Breast epithelium (tissue), 3 donors: ENCODE measurements at regions not wholly inside any gene's neighbourhood (a gene's known extent, or its start where the extent isn't known, plus 50 kb on each side); places are given as distances from the start of the nearest gene placed in this dataset.

Experiments
- POLR2AphosphoS5 ChIP-seq, 3 donors: sonication (generic); formaldehyde crosslinking; IDR thresholded peaks; one replicate each; pipeline ENCODE4 v1.6.1; 2017; ENCODE audit warnings: antibody characterized with exemption in 3 of 3
- TF ChIP-seq, protein P1 (sequence below), 3 donors: fragments of 450-650 bp; IDR thresholded peaks; one replicate each; pipeline ENCODE4 v1.5.1; 2016 to 2017; ENCODE audit warnings: antibody characterized with exemption in 3 of 3, mild to moderate bottlenecking in 3 of 3, moderate library complexity in 3 of 3

GRCh38 chr13:19345916-19346422 is 164.3 kb upstream of the TUBA3C start:
- TF ChIP-seq, protein P1, sequence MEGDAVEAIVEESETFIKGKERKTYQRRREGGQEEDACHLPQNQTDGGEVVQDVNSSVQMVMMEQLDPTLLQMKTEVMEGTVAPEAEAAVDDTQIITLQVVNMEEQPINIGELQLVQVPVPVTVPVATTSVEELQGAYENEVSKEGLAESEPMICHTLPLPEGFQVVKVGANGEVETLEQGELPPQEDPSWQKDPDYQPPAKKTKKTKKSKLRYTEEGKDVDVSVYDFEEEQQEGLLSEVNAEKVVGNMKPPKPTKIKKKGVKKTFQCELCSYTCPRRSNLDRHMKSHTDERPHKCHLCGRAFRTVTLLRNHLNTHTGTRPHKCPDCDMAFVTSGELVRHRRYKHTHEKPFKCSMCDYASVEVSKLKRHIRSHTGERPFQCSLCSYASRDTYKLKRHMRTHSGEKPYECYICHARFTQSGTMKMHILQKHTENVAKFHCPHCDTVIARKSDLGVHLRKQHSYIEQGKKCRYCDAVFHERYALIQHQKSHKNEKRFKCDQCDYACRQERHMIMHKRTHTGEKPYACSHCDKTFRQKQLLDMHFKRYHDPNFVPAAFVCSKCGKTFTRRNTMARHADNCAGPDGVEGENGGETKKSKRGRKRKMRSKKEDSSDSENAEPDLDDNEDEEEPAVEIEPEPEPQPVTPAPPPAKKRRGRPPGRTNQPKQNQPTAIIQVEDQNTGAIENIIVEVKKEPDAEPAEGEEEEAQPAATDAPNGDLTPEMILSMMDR (IDR thresholded peaks at IDR 0.05), result no peak
- TF ChIP-seq POLR2AphosphoS5 (IDR thresholded peaks at IDR 0.05), result no peak
